GM12864 (cell line): ENCODE measurements at regions not wholly inside any gene's neighbourhood (a gene's known extent, or its start where the extent isn't known, plus 50 kb on each side); places are given as distances from the start of the nearest gene placed in this dataset.

Experiments
- DNase-seq: peaks from one replicate; pipeline ENCODE4 v3.0.0-alpha.2; 2011; ENCODE audit warnings: low read depth
- H3K4me3 ChIP-seq: 2 replicates; pipeline ENCODE4 v1.5.1; 2011; ENCODE audit warnings: mild to moderate bottlenecking, low read depth, low read length, control low read depth
- CTCF ChIP-seq: IDR thresholded peaks from 2 replicates; pipeline ENCODE4 v1.5.1; 2011; ENCODE audit warnings: low read depth, mild to moderate bottlenecking, moderate library complexity, low read length, control low read depth, inconsistent platforms; ENCODE audit errors: missing control alignments

GRCh38 chr7:124192885-124193284, 160.0 kb upstream of the TMEM229A start:
- TF ChIP-seq CTCF = no peak
- no peak for DNase-seq
- no peak overlapping the region for H3K4me3 ChIP-seq

- no peak for TF ChIP-seq CTCF
- no peak overlapping the region for H3K4me3 ChIP-seq
Measured at GRCh38 chr7:124191713-124192112, 158.8 kb upstream of the TMEM229A start.

GRCh38 chr7:124191030-124191429, 158.2 kb upstream of the TMEM229A start:
- TF ChIP-seq CTCF = no peak
- no peak for DNase-seq

More at GRCh38 chr7:124191713-124192112, 158.8 kb upstream of the TMEM229A start:
- no peak for DNase-seq

GRCh38 chr7:124188576-124188975, 155.7 kb upstream of the TMEM229A start:
- no peak overlapping the region for H3K4me3 ChIP-seq
- TF ChIP-seq CTCF = no peak
- DNase-seq = no peak

More at GRCh38 chr7:124191030-124191429, 158.2 kb upstream of the TMEM229A start:
- no peak overlapping the region for H3K4me3 ChIP-seq

GRCh38 chr7:124187962-124188361, 155.1 kb upstream of the TMEM229A start:
- DNase-seq = no peak
- no peak for TF ChIP-seq CTCF
- no peak overlapping the region for H3K4me3 ChIP-seq

- DNase-seq = no peak
- TF ChIP-seq CTCF = no peak
Measured at GRCh38 chr7:124183649-124184048, 150.8 kb upstream of the TMEM229A start.

GRCh38 chr7:124179641-124180040, 146.8 kb upstream of the TMEM229A start:
- DNase-seq = no peak
- TF ChIP-seq CTCF = no peak
- H3K4me3 ChIP-seq = no peak overlapping the region

More at GRCh38 chr7:124183649-124184048, 150.8 kb upstream of the TMEM229A start:
- no peak overlapping the region for H3K4me3 ChIP-seq
